HG02798 (cell line): ENCODE measurements at regions not wholly inside any gene's neighbourhood (a gene's known extent, or its start where the extent isn't known, plus 50 kb on each side); places are given as distances from the start of the nearest gene placed in this dataset.
"Not testable (repeated sequence)": the region's sequence is repeated elsewhere in the genome, so short reads cannot be mapped to it uniquely, and the experiment has no call there.

ENCODE experiments used
- ATAC-seq: cut with Tn5 transposase; IDR thresholded peaks from one replicate; pipeline ENCODE4 v1.9.1; 2021; ENCODE audit warnings: mild to moderate bottlenecking; ENCODE audit not compliant: unreplicated experiment, poor library complexity

DNA sequence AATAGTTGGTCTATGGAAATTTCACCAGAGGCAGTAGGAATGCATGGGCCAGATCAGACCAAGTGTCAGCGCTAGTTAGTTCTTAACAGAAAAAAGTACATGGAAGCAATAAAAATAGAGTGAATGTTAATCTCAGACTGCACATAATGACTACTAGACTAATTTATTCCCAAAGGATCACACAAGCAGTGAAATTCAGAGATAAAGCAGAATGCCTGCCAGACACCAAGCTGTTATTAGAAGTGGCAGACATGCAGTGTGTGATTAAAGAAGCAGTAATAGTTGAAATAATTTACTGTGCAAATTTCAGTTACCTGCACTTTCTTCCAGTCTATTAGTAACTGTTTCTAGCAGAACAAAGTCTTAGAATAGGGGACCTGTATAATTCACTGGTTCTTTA lies 1024.2 kb downstream of the CDH9 start:
- ATAC-seq: no peak

DNA sequence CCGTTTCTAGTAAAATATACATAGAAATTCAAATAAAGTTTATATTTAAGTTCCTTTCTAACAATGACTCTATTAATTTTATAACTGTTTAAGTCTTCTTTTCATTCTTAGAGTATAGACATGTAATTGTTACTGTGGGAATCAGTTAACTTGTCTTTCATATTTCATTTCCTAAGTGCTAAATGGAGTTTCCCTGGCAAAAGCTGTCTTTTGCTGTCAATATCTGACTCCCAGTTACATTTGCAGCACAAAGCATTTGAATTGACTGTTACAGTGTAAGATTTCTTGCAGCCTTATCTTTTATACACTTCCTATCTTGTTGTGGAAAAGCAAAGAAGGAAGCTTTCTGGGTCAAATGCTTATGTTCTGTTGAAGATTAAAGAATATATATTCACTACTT lies 1026.3 kb downstream of the CDH9 start:
- no peak for ATAC-seq

DNA sequence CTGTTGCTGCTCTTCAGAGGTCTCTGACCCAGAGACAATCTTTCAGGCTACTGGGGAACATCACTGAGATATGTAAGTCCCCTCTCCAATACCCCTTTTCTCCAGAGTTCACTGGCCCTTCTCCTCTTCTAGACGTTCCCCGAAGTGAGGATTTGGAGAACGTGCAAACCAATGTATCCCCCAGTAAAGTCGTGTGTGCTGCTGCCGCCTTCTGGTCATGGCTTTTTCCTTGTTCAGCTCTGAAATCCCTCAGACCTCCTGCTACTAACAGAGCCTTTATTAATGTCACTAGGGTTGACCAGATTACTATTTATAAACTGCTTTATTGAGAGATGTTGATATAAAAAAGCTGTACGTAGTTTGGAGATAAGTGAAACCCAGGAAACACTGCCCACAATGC lies 1028.6 kb downstream of the CDH9 start:
- ATAC-seq: no peak

DNA sequence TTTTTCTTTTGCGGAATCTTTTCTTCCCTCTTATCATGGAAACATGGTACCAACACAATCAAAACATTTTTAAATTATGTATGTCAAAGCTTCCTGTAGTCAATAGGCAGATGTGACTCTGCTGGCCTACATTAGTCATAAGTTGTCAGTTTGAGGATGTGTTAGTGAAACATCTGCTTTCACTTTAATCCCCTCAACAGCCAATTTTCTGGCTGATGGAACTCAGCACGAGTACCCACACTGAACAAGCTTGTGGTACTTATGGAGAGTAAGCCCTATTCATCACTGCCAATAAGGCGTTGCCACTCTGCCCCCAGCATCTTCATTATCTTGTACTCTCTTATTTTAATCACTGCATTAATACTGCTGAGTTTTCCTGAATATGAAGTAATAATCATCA lies 1034.4 kb downstream of the CDH9 start:
- no peak for ATAC-seq

DNA sequence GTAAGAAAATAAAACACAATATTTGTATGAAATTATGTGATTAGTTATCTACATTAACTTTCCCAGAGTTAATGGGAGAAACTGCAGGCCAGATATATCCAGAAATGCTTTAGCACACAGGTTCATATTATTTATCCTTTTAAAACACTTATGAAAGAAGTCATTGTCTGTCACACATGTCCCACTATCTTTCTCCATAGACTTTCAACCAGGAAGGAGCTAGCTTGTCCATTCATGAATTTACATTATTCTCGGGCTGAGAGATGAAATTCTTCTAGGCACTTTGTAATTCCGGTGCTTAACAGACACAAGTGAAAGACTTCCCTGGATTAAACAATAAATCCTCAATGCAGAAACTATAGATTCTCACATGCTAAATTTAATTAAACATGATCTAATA lies 1043.2 kb downstream of the CDH9 start:
- no peak for ATAC-seq

DNA sequence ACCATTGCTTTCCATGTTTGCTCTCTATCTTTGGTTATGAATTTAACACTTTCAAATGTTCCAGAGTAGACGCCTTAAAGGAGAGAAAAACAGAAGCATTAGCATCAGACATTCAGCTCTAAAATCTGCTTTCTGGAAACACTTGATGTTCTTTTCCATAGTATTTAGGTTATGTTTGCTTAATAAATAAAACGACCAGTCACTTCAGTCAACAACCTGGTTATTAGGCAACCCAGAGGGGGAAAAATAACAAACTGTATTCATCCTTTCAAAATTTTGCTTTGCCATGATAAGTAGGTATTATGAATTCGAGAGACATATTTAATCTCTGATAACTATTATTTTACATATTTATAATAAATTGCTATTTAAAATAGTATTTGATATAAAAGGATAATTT lies 1044.7 kb downstream of the CDH9 start:
- ATAC-seq: no peak

DNA sequence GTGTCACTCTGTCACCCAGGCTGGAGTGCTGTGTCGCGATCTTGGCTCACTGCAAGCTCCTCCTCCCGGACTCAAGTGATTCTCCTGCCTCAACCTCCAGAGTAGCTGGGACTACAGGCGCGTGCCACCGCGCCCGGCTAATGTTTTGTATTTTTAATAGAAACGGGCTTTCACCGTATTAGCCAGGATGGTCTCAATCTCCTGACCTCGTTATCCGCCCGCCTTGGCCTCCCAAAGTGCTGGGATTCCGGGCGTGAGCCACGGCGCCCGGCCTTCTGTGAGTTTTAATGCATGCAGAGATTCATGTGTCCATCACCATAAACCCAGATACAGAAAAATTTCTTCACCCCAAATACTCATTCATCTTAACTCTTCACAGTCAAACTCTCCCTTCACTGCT lies 1046.7 kb downstream of the CDH9 start:
- no peak for ATAC-seq

DNA sequence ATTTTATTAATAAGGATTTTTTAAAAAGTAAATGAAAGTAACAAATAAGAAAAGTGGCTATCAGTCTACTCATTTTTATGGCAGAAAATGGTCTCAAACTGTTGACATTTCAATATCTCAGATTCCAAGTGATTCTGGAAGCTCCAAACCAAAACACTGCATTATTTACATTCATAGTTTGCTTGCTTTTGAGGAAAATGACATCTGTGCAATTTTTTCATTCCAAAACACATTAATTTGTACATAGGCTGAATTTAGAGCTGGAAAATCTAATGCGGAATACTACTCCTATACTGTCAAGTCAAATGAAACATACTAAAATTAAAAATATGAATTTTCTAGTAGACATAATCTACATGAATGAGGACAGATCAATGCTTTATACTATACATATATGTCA lies 1047.6 kb downstream of the CDH9 start:
- ATAC-seq: no peak

DNA sequence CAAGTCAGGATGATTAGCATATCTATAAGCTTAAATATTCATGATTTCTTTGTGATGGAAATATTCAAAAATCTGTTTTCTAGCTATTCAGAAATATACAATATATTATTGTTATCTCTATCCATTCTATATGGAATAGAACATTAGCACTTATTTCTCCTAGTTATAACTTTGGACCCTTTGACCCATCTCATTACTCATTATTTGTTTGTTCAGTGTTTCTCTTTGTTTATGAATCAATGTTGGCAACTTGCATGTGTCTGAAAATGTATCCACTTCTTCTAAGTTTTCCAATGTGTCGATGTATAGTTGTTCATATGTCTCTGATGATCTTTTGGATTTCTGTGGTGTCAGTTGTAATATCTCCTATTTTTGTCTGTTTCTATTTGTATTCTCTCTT lies 1059.3 kb downstream of the CDH9 start:
- no peak for ATAC-seq

DNA sequence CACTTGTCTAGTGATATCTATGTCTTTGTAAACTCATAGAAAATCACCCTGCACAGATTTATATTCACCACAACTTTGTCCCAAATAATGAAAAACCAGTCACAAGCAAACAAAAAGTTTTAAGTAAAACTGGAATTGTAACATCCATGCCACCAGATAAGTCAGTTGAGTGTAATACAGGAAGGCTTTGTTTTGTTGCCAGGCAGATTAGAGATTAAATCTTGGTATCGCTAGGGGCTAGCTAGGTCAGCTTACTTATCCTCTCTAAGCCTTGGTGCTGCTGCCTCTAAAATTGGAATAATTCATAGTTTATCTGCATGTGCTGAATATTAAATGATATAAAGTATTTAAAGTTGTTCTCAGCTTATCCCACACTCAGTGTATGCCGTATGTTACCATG lies 1062.5 kb downstream of the CDH9 start:
- no peak for ATAC-seq

DNA sequence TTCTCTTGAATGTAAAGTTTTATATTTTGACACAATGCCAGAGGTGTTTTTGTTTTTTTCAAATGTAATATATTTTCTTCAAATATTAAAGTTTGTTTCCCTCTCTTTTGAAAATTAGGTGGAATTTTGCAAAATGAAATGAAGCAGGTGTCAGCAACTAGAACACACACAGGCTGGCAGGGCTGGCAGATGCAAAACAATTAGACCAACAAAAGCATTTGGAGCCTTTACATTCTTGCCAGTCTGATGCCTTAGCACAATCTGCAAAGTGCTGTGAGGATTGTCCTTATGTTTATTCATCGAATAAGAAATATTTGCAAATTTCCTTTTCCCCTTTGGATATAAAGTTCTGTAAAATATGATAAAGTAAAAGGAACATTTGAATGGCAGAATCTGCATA lies 1063.9 kb downstream of the CDH9 start:
- ATAC-seq: no peak

DNA sequence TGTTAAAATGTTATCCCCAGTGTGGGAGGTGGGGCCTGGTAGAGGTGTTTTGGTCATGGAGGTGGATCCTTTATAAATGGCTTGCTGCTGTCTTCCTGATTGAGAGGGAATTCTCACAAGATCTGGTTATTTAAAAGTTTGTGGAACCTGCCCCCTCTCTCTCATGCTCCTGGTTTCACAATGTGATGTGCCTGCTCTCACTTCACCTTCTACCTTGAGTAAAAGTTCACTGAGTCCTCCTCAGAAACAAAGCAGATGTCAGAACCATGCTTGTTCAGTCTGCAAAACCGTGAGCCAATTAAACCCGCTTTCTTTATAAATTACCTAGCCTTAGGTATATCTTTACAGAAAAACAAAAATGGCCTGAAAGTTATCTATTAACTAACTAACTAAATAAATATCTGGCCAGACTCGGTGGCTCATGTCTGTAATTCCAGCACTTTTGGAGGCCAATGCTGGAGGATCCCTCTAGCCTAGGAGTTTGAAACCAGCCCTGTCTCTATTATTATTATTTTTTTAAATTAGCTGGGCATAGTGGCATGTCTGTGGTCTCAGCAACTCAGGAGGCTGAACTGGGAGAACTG lies 1067.4 kb downstream of the CDH9 start:
- ATAC-seq: no peak

DNA sequence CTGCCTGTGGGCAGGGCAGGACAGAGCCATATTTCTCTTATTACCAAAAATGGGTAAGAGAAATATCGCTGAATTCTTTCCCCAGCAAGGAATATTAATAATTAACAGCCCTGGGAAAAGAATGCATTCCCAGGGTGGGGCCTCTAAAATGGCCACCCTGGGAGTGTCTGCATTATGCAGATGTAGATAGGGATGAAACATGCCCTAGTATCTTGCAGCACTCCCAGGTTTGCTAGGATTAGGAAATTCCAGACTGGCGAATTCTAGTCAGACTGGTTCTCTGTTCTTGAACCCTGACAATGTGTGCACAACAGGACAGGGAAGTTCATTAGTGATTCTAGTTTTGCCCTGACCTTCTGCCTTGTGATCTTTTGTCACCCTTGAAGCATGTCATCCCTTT lies 1069.3 kb downstream of the CDH9 start:
- not testable (repeated sequence) for ATAC-seq

DNA sequence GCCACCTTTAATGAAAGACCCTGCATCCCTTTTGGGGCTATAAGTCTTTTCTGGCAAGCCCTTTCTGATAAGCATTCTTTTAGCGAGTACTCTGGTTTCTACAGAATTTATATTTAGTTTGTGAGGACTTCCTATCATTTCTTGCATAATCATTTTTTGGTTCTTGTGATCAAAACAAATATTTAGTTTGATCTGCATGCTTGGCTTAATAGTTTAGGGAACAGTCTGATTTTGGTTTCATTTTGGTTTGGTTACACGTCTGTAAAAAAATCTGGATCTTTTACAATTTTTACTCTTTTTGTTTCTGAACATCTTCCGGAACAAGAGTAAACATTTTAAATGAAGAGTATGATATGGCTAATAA lies 1074.4 kb downstream of the CDH9 start:
- ATAC-seq: no peak

DNA sequence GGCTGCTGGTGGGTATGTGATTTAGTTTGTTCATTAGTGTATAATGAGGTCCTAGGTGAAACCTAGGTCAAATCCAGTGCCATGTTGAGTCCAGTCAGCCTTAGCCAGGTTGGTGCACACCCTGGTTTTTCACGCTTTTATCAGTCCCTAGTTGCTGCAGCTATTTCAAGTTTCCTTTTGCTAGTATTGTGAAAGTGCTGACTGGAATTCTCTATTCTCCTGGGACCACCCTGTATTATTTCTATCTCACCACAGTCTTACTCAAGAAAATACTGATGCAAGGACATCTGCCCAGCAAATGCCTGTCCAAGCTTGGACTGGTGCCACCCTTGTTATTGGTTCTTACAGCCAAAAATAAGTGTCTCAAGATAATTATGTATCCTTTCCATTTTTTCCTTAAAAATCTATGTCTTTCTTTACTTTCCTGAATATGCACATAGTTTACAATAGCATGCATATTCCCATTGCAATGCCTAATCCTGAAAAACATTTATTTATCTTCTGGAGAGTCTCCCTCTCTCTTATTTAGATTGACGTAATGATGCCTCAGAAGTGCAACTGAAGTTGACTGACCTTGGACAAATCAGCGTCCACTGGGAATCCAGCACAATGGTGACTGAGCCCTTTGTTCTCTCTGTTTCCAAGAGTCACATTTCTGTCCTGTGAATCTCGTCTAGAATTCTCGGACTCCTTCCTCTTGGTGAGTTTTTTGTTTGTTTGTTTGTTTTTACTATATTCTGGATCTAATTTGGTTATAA lies 1075.0 kb downstream of the CDH9 start:
- ATAC-seq: no peak

DNA sequence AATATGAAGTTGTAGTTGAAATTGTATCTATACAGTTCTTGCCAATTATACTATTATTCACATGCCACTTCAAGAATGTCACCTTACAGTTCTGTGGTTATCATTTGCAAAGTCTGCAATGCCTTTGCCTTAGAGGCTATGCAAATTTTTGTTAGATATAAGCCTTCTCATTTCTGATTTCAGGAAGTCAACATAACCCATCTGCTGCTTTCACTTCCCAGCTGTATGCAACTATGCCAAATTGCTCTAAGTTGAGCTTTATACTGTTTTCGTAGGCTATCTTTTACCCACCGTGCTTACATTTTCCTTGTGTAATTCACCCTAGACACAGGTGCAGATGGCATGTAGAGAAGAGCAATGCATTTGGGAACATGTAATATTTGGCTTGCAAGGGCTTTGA lies 1083.0 kb downstream of the CDH9 start:
- ATAC-seq: no peak

DNA sequence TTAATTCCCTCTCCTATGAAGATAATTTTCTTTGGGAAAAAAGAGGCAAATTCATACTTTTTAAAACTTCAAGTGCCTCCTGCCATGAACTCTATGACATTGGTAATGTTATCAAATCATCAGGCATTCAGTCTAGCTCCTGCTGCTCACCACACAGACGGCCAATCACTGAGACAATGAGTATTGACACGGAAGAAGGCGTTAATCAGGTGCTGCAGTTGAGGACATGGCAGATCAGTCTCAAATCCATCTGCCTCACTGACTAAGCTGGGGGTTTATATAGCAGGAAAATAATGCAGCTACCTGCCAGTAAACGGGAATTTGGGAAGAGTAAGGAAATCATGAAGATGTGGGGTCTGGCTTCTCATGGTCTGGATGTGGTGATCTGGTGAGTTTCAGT lies 1087.7 kb downstream of the CDH9 start:
- no peak for ATAC-seq

DNA sequence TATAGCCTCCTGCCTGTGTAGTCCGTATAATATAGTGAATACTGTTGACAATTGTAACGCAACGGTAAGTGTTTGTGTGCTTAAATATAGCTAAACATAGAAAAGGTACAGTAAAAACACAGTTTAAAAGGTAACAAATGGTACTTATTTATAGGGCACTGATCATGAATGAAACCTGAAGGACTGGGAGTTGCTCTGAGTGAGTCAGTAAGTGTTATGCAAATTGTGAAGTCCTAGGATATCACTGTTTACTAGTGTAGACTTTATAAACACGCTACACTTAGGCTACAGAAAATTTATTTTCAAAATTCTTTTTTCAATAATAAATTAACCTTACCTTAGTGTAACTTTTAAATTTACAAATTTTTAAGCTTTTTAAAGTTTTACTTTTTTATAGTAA lies 1090.1 kb downstream of the CDH9 start:
- no peak for ATAC-seq

DNA sequence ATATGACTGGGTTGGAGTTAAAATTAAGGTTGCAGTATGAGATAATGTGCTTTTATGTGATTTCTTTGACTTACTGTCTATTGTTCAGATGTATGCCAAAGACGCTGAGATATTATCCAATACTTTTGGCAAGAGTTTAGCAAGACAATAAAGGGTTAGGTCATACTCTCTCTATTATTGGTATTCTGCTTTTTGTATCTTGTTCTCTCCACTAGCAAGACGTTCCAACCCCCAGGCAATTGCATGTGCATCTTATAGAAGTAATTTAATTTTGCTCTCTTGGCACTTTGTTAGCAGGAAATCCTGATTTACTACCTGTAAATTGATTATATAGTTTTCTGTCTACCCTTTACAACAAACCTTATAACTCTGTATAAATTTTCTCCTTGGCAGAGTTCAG lies 1093.6 kb downstream of the CDH9 start:
- no peak for ATAC-seq

DNA sequence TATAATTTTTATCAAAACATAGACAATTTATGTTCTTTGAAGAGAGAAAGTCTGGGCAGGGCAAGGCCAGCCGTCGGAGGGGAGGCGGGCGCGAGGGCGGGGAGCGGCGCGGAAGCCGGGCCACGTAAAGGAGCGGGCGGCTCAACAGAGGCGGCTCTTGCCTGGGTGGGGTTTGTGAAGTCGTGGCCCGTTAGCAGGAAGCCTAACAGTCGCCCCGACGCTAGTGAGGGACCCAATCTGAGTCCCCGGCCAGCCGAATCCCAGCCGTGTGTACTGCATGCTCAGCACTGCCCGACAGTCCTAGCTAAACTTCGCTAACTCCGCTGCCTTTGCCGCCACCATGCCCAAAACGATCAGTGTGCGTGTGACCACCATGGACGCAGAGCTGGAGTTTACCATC lies 1129.2 kb downstream of the CDH9 start:
- no peak for ATAC-seq

DNA sequence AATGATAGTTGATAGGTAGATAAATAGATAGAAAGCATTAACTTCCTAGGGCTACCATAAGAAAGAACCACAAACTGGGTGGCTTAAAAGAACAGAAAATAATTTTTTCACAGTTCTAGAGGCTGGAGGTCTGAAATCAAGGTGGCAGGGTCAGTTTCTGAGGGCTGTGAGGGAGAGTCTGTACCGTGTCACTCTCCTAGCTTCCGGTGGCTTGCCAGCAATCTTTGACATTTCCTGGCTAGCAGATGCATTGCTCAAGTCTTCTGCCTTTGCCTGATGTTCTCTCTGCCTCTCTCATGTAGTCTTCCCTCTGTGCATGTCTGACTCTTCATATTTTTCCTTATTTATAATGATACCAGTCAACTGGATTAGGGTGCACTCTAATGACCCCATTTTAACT lies 1132.7 kb downstream of the CDH9 start:
- ATAC-seq: no peak

DNA sequence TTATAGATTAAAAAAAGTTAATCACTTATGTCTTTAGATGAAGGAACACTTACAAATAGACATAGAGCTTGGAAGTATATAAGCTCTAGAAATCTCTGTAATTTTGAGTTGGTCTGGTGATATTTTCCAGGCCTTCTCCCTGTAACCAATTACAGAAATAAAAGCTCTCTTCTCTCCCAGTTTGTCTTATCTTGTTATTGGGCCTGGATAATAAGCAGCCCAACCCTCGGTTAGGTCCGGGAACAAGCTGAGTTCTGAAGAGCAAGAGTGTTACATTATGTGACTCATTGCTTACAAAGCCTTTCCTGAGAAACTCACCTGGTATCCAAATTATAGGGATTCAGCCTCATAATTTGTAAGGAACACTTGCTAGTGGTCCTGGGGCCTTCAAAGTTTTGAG lies 1146.2 kb downstream of the CDH9 start:
- no peak for ATAC-seq

DNA sequence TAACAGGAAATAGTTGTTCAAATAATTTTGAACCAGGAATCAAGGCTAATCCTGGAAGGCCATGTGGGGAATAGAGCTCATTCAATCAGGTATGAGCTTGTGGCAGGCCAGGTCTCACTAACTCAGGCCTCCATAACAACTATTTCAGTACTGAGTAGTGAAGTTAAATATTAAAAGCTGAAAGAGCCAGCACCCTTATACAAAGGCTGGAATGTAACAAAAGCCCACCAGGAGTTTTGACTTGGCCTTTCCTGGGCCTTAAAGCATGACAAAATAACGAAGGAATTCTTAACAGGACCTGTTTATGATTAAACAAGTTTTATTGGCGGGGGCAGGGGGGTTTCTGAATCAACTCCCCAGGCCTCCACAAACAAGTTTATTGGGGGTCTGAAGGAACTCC lies 1146.7 kb downstream of the CDH9 start:
- ATAC-seq: no peak
